Islet of Langerhans (tissue), 1 donor: ENCODE measurements at regions not wholly inside any gene's neighbourhood (a gene's known extent, or its start where the extent isn't known, plus 50 kb on each side); places are given as distances from the start of the nearest gene placed in this dataset.
"Not testable (repeated sequence)": the region's sequence is repeated elsewhere in the genome, so short reads cannot be mapped to it uniquely, and the experiment has no call there.

Experiments
- FAIRE-seq: peaks from one replicate; lab custom pipeline; 2011; peaks lifted over from hg19 to GRCh38; lab: Jason Lieb, UNC

DNA sequence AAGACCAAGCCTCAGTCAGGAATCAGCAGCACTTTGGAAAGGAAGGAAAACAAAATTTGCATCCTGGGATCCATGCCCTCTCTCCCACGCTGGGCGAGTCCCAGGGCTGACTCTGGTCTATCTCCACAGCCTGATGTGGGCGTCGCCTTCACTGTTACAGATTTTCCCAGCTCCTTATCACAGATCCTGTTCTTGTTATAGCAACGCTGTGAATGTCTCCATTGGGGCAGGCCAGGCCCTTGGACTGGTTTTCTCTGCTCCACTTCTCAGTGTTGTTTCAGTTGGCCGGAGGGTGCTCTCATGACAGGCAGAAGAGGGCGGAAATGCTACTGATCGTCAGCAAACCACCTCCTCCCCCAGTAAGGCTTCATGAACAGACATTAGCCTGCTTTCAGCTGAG, 127.9 kb upstream of the CDH11 start:
- FAIRE-seq: no peak

DNA sequence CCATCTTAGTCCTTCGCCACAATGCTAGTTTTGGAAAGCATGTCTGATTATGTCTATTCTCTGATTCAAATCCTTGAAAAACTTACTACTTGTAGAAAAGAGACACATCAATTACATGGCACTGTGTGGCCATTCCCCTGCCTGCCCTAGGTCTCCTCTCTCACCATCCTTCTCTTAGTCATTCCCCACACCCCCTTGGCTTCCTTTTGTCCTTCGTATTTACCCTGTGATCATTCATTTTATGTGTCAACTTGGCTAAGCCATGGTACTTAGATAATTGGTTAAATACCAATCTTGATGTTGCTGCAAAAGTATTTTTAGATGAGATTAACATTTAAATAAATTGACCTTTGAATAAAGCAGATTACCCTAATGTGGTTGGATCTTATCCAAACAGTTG, 122.9 kb upstream of the CDH11 start:
- FAIRE-seq: no peak

DNA sequence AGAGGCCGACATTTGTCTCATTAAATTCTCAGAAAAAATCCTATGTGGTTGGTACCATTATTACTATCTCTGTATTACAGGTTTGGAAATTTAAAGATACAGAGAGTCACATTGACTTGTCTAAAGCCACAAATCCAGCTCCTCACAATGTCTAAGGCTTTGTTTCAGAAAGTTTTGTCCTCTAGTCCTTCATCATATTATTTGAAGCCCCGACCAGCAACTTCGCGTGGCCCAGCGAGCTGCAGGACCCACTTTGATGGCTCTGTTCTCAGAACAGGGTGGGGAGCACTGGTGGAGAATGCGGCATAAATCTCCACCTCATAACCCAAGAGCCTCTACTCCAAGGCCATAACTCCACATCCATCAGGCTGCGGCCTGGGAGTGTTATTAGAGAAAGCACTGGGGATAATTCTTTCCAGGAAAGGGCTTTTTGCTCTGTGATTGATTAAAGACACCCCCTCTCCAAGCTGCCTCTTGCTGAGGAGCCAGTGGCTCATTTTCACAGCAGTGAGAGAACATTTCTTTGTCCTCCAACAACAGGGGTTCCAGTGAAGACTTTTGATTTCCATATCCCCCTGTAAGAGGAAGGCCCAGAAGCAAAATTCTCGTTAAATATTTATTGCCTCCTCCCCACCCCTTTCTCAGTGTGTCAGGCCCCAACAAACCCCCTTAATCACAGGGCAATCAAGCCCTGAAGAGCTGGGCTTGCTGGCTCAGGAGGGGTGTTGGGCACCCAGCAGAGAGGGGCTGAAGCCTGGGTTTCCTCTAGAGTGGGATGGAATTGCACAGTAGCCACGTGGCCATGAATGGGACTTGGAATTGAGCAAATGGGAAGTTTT, 113.7 kb upstream of the CDH11 start:
- no peak for FAIRE-seq

DNA sequence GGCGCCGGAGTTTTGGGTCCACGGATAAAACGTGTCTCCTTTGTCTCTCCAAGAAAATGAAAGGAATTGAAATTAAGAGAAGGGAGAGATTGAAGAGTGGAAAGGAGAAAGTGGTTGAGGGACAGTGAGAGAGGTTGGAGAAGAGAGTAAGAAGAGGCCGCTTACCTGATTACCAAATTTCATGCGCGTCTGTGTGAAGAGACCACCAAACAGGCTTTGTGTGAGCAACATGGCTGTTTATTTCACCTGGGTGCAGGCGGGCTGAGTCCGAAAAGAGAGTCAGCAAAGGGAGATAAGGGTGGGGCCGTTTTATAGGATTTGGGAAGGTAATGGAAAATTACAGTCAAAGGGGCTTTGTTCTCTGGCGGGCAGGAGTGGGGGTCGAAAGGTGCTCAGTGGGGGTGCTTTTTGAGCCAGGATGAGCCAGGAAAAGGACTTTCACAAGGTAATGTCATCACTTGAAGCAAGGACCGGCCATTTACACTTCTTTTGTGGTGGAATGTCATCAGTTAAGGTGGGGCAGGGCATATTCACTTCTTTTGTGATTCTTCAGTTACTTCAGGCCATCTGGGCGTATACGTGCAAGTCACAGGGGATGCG, 113.0 kb upstream of the CDH11 start:
- FAIRE-seq: not testable (repeated sequence)

DNA sequence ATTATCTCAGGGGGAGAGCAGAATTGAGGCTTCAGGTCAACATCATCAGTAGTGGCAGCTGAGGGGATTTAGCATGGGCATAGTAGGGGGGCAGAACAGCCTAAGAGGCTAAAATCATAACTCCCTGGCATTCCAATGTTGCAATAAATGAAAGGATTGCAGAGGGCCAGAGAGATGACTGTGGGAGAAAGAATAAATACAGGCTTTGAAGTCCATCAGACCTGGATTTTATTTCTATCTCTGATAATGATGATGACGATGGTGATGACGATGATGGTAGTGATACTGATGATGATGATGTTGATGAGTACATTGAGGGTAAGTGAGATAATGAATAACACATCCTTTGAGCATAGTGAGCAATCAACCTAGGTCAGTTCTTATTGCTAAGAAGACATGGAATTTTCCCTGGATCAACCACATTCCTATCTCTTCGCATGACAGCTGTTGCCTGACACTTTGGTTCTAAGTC, 107.4 kb upstream of the CDH11 start:
- no peak for FAIRE-seq

DNA sequence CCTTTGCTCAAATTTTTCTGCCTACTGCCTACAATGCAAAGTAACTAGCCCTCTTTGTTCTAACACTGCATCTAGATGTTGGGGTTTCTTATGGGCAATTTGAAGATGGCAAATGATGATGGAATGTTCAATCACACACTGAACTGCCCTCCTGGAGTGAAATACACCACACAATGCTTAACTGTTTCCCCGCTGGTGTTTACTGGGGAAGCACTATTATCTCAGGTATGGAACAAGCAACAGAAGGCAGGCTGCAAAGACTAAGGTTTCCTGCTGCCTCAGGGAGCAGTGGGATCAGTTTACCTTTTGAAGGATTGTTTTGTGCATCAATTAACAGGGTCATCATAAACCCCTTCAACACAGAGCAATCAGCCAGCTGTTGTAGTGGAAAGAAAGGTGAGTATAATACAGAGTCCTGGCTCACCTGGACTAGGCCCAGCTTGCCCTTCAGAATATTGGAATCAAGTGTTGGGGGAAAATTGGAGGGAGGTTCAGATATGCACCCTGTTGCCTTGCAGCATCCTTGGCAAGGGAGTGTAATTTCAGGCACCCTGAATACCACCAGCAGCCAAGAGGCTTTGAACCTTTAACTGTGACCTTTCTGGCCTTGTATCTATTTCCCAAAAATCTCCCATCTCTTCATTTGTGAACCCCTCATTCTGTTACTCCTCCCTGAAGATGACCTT, 105.4 kb upstream of the CDH11 start:
- FAIRE-seq: no peak

DNA sequence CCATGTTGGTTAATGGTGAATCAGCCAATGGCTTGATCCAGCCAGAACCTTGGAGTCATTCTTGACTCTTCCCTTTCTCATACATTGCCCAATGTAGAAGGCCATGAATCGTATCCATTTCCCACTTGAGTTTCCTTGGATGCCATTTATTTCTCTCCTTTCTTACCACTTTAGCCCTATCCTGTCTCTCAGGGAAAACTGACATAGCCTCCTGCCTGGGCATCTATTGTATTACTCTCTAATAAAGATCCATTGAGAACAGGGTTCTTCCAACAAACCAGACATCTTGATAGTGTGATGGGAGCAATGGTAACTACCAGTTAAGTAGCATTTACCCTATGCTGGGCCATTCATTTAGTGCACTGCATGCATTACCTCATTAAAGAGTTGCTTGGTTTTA, 104.2 kb upstream of the CDH11 start:
- no peak for FAIRE-seq

DNA sequence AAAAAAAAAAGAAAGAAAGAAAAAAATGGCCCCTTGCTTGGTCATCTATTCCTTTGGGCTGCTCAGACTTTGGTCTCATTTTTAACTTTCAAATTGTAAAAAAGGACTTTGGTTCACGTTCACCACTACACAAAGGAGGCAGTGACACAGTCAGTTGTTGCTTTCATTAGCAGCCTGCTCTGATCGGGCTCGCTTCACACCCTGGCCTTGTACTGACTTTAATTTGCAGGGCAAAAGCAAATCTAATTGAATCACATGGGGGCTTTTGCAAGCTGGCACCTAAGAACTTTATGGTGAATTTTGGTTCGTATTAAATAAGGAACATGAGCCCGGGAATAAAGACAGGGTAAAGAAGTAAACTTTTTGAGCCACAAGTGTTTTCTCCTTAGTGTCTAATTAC, 103.6 kb upstream of the CDH11 start:
- FAIRE-seq: no peak

DNA sequence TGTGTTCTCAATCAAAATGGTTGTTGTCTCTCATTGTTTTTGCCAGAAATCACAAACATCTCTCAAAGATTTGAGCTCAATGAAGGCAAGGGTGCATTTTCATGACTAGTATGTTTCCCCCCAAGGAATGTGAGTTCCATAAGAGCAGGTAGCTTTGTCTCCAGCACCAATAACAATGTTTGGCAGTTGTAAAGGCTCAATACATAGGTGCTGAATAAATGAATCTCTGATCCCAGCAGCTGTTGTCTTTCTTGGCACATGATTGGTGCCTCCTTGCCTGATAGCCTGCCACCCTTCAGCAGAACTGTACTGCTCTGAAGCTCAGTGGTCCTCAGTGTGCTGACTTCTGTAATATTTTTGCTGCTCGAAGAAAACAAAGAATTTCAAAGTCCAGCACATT, 103.1 kb upstream of the CDH11 start:
- no peak for FAIRE-seq

DNA sequence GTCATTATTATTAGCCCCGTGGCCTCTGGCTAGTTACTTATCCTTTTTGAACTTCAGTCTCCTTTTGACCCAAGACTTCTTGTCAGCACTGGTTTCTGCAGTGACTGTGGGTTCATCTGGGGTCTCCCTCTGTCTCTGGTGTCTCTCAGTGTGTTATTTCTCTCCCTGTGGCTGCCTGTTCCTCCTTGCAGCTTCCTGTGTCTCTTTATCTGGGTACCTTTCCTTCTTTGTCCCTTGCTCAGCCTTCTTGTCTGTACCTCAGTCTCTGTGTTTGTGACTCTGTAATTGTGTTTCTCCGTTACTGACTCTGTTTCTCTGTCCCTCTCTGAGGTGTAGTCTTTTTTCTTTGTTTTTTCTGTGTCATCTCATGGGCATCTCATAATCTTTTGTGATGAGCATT, 102.6 kb upstream of the CDH11 start:
- no peak for FAIRE-seq

DNA sequence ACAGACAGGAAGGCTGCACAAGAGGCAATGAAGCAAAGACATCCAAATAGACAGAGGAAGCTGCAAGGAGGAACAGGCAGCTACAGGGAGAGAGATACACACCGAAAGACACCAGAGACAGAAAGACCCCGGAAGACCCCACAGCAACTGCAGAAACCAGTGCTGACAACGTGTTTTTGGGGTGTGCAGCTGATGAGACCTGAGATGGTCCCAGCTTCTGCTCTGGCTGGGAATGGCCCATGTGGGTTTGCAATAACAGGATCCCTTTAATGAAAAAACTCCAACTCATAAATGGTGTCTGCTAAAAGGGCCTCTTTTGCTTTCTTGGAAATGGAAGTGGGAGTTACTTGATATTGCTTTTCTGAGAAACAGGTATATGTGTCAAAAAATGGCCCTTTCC, 101.5 kb upstream of the CDH11 start:
- FAIRE-seq: no peak

DNA sequence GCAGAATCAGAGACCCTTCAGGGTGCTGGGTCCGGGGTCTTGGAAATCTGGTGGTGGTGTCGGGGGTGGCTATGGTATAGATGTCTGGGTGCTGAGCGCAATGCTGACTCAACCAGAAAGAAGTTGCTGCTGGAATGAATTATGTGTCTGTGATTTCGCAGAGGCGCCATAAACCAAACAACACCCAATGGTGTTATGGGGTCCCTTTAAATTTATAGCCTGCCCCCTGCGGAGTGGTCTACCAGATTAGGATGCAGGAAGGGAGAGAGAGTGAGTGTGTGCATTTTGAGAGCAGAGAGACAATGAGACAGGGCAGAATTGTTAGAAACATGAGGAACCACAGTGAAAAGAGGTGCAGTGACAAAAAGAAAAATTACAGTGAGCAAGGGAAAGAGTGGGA, 100.7 kb upstream of the CDH11 start:
- FAIRE-seq: no peak

DNA sequence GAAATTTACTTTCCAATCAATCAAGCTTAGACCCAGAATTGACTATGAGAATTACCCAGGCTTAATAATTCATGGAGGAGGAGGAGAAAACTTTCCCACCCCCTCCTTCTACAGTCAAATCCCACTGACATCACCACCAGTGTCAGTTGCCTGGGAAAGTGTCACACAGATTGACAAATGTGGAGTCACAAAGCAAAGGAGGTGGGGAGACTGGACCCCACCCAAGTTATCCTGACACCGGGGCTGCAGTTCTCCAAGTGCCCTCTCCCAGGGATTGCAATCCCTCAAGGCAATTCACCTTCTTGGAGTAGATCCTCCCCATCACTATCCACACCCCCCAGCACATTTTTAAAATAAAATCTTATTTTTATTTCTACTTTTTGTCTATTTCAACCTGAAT, 100.2 kb upstream of the CDH11 start:
- FAIRE-seq: no peak

DNA sequence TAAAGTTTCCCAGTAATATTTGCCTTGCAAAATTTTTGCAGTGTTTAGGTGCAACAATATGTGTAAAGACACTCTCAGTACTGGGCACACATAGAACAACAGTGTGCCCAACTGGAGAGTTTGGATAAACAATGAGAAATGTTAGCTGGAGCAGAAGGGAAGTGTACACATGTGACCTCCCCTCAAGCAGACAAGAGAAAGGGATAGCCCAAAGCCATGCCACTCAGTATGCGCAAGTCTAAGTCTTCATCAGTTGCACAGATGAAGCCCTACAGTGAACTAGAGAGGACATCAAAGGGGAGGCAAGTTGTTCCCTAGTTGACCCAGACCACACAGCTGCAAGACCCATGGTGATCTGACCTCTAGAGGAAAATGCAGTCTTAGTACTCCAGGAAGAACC, 97.9 kb upstream of the CDH11 start:
- FAIRE-seq: no peak

DNA sequence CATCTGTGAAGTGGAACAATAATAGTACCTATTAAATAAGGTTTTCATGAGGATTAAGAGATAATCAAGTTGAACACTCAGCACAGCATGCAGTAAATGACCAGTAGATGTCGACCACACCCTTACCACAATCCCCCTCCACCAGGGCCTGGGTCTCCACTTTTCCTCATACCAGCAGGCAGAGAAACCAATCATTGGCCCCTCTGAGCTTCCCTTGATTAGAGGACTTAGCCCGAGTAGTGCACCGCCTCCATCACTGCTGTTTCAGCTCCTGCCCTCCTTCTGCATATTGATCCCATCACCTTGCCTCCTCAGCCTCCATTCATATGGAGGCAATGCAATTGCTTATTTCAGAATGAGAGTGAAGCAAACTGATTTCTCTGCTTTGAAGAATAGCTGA, 96.5 kb upstream of the CDH11 start:
- FAIRE-seq: no peak

DNA sequence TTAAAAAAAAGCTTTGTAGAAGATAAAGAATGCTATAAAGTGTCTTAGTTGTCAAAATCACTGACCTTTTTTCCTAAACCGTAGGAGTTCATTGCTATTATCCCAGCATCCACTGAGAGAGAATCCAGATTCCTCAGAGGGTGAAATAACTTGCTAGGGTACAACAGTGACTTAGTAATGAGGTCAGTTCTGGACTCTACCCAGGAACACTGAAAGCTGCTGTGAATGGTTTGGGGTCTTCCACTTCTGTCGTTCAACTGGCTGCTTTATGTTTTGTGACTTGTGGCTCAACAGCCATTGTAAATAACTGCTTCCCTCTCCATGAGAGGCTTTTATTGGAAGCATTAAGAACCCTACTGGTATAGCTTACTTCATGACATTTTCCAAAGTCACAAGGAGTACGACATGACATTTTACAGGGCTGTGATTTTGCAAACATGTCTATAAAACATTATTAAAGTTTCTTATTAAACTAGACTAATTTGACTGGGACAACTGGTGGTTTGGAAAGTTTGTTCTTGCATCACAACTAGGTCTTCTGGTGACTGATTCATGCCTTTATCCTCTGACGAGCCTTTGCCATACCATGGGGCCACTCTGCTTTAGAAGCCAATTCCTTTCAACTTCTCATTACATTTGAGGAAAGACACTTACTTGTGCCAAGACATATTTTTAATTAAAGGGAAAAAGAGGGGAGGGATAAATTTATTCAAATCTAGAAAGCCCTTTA, 92.2 kb upstream of the CDH11 start:
- no peak for FAIRE-seq

DNA sequence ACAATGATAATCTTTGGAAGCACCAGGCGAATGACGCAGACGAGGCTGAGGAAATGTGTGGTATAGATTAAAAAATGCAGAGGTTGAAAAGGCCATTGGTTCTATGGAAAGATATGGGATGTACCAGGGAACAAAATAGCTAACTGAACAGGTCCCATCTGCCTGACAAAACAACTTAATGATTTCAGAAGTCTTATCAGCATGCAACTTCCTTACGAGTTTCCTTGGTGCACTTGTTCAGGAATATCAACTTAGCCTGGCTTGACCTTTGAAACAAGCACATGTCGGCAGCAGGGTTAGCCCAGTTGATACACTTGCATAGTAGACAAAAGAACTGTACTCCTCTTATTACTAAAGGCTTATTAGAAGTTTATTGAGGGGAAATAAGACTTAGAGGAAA, 90.9 kb upstream of the CDH11 start:
- FAIRE-seq: no peak

DNA sequence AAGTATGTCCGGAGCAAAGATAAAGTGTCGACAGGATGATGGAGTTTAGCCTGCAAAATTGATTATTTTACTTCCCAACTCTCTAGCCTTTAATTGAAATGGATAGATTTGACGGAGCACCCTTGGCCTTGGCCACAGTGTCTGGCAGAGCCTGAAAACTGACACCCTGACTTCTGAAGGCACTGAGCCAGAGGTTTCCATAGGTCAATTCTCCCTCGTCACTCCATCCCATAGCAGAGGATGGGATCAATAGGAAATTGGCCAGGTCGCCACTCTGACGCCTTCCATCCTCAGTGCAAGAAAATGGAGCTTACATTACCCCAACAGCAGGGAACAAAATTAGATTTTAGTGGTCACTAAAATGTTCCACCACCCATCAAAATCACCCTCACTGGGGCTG, 90.4 kb upstream of the CDH11 start:
- no peak for FAIRE-seq

DNA sequence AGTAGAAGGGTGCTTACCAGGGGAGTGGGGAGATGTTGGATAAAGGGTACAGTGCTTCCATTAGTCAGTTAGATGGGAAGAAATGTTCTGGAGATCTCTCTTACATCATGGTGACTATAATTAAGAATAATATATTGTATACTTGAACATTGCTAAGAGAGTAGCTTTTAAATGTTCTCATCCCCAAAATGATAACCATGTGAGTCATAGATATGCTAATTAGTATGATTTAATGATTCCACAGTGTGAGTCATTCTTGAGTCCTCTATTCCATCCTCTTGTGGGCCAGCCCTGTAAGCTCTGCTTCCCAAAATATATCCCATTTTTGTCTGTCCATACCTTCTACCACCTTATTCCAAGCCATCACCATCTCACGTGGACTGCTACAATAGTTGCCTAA, 80.6 kb upstream of the CDH11 start:
- no peak for FAIRE-seq

DNA sequence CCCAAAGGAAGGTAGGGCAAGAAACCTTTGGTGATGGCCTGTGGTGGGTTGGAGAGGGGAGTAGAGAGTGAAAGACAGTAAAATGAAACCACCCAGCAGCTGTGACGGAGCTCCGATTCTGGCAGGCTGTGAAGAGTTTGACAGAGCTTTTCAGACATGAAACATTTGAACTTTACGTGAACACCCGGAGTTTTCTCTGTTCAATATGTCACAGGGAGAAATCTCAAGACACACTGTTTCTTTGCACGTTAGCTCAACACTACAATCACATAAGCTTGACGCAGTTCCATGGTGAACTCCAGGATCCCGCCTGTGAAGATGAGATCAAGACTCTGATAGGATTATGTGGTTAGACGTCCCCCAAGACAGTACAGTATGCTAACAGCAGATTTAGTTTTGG, 79.6 kb upstream of the CDH11 start:
- no peak for FAIRE-seq

DNA sequence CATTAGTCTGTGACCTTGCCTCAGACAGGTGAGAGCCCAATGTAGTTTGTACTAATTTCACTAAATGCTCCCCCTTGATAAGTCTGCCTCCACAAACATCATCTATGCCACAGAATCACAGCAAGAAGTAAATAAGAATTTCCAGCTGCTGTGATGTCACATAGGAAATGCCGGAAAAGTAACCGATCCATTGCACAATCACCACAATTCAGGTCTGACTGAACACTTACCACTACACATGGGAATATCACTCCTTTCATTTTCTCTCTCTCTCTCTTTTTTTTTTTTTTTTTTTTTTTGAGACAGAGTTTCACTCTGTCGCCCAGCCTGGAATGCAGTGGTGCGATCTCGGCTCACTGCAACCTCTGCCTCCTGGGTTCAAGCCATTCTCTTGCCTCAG, 79.0 kb upstream of the CDH11 start:
- no peak for FAIRE-seq

DNA sequence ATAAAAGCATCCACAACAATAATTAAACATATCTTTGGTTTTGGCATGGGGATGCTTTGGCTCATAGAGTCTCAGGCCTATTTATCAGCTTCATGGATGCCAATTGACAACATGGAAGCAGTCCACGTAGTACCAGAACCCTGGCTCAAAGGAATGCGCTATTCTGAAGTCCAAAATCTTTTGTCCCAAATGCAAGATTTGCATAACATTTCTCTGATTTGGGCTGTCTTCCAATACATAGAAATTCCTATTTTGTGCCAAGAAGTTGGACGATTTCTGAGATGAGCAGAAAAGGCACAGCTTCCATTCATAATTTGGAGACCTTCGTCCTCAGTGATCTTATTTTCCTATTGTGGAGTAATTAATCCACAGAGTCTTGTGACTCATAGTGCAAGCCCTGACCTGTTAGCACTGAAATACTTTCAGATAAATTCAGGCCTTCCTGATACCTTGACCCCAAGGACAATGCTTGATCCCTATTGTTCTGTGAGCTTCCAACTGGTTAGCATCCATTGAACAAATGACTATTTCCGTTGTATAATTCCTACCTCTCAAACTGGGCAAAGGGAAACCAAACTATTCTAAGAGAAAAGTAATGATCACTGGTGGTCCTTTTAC, 78.4 kb upstream of the CDH11 start:
- no peak for FAIRE-seq
